Chondrocyte (in vitro differentiated cells): ENCODE measurements at regions not wholly inside any gene's neighbourhood (a gene's known extent, or its start where the extent isn't known, plus 50 kb on each side); places are given as distances from the start of the nearest gene placed in this dataset.

Experiments used
- DNase-seq: peaks from one replicate; pipeline ENCODE4 v3.0.0; 2021; ENCODE audit warnings: mixed read lengths, low spot score
- H3K27ac Mint-ChIP-seq: one replicate; pipeline ENCODE4 v1.8.0; 2021; ENCODE audit warnings: mild to moderate bottlenecking, moderate library complexity, mixed read lengths; ENCODE audit not compliant: unreplicated experiment
- H3K27me3 Mint-ChIP-seq: 2 replicates; pipeline ENCODE4 v1.8.0; 2021; ENCODE audit warnings: low read depth, mixed read lengths
- H3K36me3 Mint-ChIP-seq: 2 replicates; pipeline ENCODE4 v1.8.0; 2021; ENCODE audit warnings: low read depth, mixed read lengths
- H3K4me1 Mint-ChIP-seq: 2 replicates; pipeline ENCODE4 v1.8.0; 2021; ENCODE audit warnings: low read depth, mild to moderate bottlenecking, mixed read lengths
- H3K4me3 Mint-ChIP-seq: one replicate; pipeline ENCODE4 v1.8.0; 2021; ENCODE audit warnings: mild to moderate bottlenecking, moderate library complexity, mixed read lengths; ENCODE audit not compliant: unreplicated experiment
- H3K9me3 Mint-ChIP-seq: 2 replicates; pipeline ENCODE4 v1.8.0; 2021; ENCODE audit warnings: low read depth, mixed read lengths
- TF ChIP-seq, protein P1 (sequence below): fragments of 200-600 bp; sonication (generic); IDR thresholded peaks from 2 replicates; pipeline ENCODE4 v1.5.0; 2021; ENCODE audit warnings: antibody characterized with exemption, mild to moderate bottlenecking, moderate library complexity

DNA sequence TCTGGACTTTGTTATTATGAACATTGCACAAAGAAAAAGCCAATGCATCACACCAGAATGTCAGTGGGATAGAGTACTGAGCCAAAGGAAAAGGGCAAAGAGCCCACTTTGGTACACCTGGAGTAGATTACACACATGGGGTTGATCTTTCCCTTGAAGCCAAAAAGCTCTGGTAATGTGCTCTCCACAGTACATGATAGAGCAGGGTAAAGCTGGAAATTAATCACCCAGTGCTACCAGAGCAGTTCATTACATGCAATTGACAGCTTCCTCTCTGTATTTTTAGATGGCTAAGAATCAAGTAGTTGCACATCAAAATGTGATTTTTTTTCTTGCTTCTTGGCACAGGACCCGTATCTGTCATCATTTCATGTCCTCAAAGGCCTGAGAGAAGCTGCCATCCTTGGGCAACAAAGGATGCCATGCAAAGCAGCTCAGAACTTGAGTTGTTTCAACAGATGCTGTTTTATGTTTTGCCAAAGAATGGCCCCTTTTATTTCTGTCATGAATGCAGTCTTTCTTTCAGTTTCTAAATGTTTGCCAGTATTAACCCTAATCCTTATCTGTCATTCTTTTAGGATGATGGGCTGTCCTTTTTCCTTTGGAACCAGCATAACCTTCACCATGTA, 88.1 kb downstream of the HDGFL1 start:
- H3K27ac Mint-ChIP-seq, result no peak overlapping the region
- no peaks in the 10 kb centered on the region for H3K27me3 Mint-ChIP-seq
- TF ChIP-seq, protein P1, sequence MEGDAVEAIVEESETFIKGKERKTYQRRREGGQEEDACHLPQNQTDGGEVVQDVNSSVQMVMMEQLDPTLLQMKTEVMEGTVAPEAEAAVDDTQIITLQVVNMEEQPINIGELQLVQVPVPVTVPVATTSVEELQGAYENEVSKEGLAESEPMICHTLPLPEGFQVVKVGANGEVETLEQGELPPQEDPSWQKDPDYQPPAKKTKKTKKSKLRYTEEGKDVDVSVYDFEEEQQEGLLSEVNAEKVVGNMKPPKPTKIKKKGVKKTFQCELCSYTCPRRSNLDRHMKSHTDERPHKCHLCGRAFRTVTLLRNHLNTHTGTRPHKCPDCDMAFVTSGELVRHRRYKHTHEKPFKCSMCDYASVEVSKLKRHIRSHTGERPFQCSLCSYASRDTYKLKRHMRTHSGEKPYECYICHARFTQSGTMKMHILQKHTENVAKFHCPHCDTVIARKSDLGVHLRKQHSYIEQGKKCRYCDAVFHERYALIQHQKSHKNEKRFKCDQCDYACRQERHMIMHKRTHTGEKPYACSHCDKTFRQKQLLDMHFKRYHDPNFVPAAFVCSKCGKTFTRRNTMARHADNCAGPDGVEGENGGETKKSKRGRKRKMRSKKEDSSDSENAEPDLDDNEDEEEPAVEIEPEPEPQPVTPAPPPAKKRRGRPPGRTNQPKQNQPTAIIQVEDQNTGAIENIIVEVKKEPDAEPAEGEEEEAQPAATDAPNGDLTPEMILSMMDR, result no peak
- peaks cover 30% of the 10 kb centered on the region for H3K4me1 Mint-ChIP-seq
- DNase-seq, result no peak
- H3K4me3 Mint-ChIP-seq, result no peak overlapping the region
- H3K36me3 Mint-ChIP-seq, result no peaks in the 10 kb centered on the region
- no peaks in the 10 kb centered on the region for H3K9me3 Mint-ChIP-seq

DNA sequence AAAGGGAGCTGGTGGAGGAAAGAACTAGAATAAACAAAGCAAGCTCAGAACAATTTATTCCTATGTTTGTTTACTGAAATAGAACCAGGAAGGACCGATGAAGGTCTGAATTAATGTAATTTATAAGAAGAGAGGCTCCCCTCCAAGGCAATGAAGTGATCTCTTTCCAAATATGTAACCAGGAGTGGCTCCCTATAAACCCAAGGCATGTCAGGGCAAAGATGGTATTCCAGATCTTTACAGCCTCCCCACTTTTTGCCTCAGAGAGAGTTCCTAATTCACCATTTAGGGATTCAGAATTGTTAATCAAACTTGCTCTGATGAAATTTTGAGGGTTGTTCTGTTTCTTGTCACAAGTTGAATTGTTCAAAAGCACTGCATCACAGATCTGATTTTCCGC, 88.8 kb downstream of the HDGFL1 start:
- H3K36me3 Mint-ChIP-seq, result no peaks in the 10 kb centered on the region
- DNase-seq, result no peak
- TF ChIP-seq, protein P1, result no peak
- H3K27me3 Mint-ChIP-seq, result no peaks in the 10 kb centered on the region
- no peak overlapping the region for H3K27ac Mint-ChIP-seq
- peaks cover 30% of the 10 kb centered on the region for H3K4me1 Mint-ChIP-seq
- no peak overlapping the region for H3K4me3 Mint-ChIP-seq
- no peaks in the 10 kb centered on the region for H3K9me3 Mint-ChIP-seq

DNA sequence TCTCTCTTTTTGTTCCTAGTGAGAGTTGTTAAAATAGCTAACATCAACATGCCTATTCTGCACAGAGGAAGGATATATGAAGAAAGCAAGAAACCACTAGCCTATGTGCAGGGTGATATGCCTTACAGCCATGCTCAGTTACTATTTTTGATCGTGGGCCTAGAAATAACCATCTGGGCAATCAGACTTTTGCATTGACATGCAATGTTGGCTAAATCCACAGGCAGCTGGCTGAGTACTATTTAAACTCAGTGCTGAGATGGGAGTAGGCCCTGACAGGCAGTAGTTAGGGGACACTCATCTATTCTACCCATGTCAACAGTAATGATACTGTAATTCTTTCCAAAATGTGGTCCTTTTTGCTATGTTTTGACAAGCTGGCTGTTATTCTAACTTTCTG, 89.6 kb downstream of the HDGFL1 start:
- no peak overlapping the region for H3K4me3 Mint-ChIP-seq
- peak overlapping the region; percentile 57 for H3K27ac Mint-ChIP-seq

DNA sequence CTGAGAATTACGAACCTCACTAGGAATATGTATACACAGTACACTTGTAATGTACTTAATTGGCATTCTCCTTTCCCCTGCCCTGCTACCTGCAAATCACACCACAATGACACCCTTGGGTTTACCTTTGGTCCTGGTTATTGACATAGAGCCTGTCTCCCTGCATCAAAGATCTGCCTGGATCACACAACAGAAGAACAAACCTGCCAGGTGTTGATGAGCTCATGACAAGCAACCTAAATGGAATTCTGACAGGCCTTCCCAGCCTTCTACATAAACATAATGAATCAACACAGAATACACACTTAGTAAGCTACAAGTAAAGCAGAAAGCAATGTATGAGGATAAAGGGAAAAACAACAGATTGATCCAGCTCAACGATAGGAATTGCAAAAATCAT, 95.6 kb downstream of the HDGFL1 start:
- TF ChIP-seq, protein P1, result no peak
- Mint-ChIP-seq H3K27ac (no peak overlapping the region), H3K27me3 (no peaks in the 10 kb centered on the region), H3K4me3 (no peak overlapping the region), H3K4me1 (peaks cover 37% of the 10 kb centered on the region), H3K36me3 (no peaks in the 10 kb centered on the region), H3K9me3 (no peaks in the 10 kb centered on the region)
- DNase-seq, result no peak

More for the DNA sequence above, 89.6 kb downstream of the HDGFL1 start:
- TF ChIP-seq, protein P1, result no peak
- Mint-ChIP-seq H3K36me3 (no peaks in the 10 kb centered on the region), H3K4me1 (peaks cover 30% of the 10 kb centered on the region), H3K27me3 (no peaks in the 10 kb centered on the region), H3K9me3 (no peaks in the 10 kb centered on the region)
- DNase-seq, result no peak

DNA sequence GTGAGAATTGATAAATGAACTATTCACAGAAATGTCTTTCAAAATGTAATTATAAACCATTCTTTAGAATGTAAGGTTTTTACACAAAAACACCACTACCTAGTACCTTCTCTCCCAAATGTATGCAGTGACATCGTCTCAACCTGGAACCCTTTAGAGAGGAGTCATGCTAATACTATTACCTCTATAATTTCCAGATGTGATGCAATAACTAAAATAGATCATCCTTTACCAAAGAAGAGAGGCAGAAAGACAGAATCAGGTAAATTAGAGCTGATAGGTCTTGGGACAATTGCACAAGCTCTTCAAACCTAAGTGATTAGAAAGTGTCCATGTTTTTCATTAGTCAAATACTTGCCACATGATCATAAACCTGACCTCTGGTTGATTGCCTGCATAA, 96.7 kb downstream of the HDGFL1 start:
- no peaks in the 10 kb centered on the region for H3K36me3 Mint-ChIP-seq
- H3K4me3 Mint-ChIP-seq, result no peak overlapping the region

More for the DNA sequence above, 96.7 kb downstream of the HDGFL1 start:
- Mint-ChIP-seq H3K4me1 (peaks cover 44% of the 10 kb centered on the region), H3K27me3 (no peaks in the 10 kb centered on the region), H3K9me3 (no peaks in the 10 kb centered on the region), H3K27ac (no peak overlapping the region)
- TF ChIP-seq, protein P1, result no peak
- no peak for DNase-seq
